GM18868 (cell line): ENCODE measurements at regions not wholly inside any gene's neighbourhood (a gene's known extent, or its start where the extent isn't known, plus 50 kb on each side); places are given as distances from the start of the nearest gene placed in this dataset.

Experiments used
- ATAC-seq: cut with Tn5 transposase; IDR thresholded peaks from one replicate; pipeline ENCODE4 v1.9.1; 2021; ENCODE audit warnings: mild to moderate bottlenecking, moderate library complexity; ENCODE audit not compliant: unreplicated experiment

DNA sequence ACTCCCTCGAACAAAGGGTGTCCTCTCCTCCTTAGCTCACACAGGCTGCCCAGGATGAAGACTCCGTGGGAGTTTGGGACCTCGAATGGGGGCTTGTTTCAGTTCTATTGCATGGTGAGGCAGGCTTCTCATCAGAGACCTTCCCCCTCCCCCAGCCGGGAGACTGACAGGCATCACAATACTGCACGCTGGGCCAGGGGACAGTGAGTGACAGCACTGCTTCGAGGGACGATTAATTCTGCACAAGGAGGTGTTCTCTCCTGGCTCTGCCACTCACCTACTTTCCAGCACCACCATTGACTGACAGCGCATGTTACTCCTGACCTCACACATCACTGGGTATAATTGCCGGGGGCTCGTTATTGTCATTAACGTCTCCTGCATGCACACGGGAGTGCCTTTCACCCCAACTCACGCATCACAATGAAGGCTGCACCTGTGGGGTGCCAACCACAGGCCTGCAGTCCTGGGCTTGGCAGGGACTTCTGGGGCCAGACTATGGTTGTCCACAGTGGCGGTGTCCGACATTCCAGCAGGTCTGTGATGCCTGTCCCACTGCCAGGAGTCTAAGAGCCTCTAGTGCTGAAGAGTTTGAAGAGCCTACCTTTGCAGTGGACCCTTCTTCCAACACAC, 412.2 kb upstream of the TSHZ3 start:
- no peak for ATAC-seq

DNA sequence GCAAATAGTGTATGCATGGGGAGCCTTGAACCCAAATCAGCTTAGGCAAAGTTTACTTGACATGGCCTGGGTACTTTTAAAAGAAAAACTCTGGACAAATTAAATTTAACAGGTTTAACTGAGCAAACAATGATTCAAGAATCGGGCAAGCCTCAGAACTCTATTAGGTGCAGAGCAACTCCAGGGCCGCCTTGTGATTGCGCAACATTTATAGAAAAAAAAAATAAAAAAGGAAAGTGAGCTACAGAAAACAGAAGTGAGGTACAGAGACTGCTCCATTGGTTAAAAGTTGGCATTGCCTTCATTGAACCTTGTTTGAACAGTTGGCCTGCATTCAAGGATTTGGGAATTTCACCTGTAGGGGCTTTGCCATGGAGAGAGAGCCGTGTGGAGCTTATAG, 421.0 kb upstream of the TSHZ3 start:
- no peak for ATAC-seq

DNA sequence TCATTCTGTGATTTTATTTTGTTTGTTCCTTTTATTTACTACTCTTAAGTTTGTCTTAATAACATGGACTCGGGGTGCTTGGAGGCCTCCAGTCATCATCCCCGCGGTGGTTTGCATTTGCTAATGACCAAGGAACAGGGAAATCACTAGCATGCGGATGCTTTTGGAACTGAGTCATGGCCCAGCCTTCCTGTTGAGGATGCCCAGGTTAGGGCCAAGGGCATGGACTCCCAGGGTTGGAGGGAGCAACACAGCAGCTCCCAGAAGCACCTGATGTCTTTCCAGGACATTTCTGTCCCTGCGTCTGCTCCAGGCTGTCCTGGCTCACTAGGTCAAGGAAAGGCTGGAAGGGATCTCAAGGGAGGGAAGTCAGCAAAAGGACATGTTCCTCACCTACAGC, 423.7 kb upstream of the TSHZ3 start:
- no peak for ATAC-seq

DNA sequence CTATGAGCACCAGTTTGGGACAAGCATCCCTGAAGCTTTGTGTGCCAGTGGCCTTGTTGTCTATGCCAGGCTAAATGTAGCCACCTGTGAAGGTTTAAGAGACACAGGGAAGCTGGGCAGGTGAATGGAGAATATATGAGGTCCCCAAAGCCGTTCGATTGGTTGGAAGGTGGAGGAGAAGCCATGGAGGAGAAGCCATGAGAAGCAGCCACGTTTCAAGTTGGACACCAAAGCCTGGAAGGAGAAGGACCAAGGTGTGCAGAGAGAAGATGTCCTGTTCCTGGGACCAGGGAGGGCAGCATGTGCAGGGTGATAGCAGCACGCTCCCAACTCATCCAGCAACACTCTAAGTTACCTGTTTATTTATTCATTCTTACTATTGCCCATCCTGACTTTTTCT, 432.3 kb upstream of the TSHZ3 start:
- no peak for ATAC-seq

DNA sequence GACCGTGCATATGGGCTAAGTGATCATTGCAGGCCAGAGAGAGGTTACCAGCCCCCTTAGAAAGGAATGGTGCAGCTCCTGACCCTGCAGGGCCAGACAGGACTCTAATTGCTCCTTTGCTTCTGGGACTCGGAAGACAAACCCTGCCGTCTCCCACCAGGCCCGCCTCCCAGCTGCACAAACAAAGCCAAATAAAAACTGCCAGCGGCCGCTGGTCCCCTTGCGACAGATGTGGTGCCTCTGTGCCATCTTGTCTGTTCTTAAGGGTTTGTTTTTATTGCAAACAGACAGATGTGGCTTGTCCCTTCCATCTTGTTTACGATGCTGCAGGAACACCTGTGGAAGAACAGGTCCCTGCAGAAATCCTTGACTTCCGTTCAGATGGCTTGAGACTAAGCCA, 434.4 kb upstream of the TSHZ3 start:
- no peak for ATAC-seq

DNA sequence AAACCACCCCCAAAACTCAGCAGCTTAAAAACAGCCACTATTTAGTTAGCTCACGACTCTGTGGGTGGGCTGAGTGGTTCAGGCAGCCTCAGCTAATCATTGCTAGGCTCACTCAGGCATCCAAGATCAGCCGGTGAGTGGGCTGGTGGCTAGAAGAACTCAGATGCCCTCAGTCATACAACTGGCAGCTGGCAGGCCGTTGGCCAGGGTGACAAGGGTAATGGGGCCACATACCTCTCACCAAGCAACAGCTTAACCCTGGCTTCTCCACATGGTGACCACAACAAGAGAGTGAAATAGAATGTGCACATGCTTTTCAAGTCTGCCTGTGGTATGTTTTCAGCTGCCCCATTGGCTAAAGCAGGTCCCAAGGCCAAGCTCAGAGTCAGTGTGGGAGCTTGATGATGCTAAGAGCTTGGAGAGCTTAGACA, 435.4 kb upstream of the TSHZ3 start:
- ATAC-seq: no peak

DNA sequence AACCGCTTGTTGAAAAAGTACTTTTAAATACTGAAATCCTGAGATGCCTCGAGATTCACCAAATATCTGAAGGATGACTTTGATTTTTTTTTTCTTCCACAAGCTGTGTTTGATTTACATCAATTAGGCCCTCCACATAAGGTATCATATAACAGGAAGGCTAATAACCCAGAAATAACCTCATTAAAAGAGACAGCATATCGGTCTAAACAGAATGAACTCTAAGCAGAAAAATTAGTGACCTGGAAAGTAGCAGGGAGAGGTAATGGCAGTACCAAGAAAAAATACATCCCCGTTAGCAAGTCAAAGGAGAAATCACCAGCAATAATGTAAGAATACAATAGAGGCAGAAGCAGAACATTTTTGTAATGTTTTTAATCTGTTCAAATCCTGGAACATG, 452.4 kb upstream of the TSHZ3 start:
- ATAC-seq: no peak

DNA sequence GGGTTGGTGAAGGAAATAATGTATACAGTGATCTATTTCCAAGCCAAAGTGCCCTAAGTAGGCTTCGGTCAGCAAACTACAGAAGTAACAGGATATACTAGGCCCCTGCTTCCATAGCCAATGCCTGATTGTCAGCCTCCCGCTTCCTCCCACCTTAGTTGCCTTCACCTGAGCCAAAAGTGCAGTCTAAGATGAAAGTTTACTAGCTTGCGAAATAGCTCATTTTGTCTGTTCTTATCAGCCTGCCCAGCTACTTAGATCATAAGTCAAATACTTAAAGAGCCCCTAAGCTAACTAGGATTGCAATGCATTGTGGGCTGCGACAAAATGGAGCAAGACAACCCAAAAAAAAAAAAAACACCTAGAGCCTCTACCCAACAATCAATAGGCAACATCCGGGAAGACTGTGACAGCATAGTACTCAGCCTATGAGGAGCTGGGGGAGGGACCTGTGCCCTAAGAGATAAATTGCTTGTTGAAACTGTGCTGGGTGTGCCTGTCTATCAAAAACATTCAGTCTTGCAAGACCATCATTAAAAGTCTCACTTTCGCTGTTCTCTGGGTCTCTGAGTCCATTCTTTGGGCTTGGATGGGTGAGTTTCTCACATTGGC, 454.7 kb upstream of the TSHZ3 start:
- ATAC-seq: no peak

- ATAC-seq: no peak
Measured at GRCh38 chr19:31804668-31805067, 455.4 kb upstream of the TSHZ3 start.

GRCh38 chr19:31810536-31811109, 461.4 kb upstream of the TSHZ3 start:
- ATAC-seq: no peak

DNA sequence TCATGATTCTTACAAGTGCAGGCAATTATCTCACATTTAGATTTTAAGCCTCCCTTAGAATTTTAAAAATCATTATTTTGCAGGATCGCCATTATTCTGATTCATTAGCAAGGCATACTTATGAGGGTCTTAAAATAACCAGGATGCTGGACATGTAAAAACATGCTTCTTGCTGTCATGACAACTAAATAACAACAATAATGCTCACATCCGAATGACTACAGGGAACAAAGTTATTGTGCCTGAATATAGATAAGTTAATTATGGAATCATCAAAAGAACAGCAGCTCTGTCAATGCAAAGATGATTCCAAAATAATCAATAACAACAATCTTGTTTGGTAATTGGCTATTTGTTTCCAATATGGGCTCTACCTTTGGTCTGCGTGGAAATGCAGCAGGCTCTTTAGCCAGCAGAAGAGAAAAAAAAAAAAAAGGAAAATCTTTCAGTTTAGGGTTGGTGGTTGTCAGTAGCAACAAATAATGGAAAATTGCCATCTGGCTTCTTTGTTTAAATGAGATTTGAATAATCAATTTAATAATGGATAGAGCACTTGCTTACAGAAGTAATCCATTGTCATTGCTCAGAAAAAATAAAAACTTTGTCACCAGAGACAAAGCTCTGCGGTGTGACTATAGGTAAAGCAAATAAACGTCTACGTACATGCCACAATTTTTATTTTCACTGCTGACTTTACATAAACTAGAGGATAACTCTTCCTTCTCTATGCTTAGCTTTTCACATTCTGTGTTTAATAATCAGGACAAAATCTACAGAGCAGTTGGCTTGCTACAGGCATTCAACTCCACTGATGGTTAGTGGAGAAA, 468.9 kb upstream of the TSHZ3 start:
- no peak for ATAC-seq

DNA sequence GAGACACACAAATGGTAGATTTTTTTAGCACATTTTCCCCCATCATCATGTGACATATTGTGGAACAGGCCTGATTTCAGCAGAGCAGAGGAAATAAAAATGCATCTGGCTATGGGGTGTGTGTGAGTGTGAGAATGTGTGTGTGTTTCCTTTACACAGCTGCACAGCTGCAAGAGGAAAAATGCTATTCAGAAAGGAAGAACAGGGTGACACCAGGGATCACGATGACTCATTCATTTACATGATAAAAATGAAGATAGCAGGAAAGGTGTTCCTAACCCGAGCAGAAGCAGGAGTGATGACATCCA, 469.5 kb upstream of the TSHZ3 start:
- no peak for ATAC-seq

DNA sequence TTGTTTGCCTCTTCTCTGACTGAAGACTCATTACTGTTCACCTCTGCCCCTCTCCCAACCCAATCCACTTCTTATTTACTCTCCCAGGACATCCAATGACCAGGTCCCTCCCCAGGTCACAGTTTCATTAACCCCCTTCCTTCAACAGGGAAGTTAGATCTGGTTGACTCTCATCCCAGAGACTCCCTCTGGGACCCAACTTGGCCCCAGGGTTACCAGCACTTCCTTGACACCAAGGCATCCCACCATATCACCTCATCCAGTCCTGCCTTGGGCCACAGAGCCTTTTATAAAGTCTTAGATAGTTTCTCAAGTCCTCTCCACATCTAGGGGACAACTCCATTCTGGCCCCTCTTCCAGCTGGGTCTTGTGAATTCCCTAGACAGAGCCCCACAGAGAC, 470.6 kb upstream of the TSHZ3 start:
- ATAC-seq: no peak

DNA sequence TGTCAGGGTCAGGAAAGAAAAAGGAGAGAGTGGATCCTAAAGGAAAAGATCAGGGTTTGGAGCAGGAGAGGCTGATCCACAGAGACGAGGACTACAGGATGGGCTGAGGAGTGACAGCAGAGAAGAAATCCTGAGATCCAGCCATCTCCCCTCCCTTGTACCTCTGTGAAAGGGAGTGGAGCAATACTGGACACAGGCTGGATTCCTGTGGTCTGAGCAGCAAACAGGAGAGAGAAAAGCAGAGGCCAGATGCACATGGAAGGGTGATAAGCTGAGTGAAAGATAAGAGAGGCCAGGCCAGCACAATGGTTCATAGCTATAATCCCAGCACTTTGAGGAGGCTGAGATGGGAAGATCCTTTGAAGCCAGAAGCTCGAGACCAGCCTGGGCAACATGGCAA, 472.1 kb upstream of the TSHZ3 start:
- ATAC-seq: no peak

- ATAC-seq: no peak
Measured at GRCh38 chr19:31825134-31826094, 476.2 kb upstream of the TSHZ3 start.

GRCh38 chr19:31826325-31826724, 477.1 kb upstream of the TSHZ3 start:
- ATAC-seq: no peak

- no peak for ATAC-seq
Measured at GRCh38 chr19:31831421-31832175, 482.4 kb upstream of the TSHZ3 start.

GRCh38 chr19:31832176-31832548, 482.9 kb upstream of the TSHZ3 start:
- no peak for ATAC-seq

DNA sequence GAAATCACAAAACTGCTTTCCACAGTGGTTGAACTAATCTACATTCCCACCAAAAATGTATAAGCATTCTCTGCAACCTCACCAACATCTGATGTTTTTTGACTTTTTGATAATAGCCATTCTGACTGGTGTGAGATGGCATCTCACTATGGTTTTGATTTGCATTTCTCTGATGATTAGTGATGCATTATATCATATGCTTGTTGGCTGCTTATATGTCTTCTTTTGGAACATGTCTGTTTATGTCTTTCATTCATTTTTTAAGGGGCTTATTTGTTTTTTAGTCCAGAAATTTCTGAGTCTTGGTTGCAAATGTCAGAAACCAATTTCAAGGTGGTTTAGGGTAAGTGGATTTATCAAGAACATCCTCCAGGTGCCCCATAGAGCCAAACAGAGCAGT, 484.8 kb upstream of the TSHZ3 start:
- ATAC-seq: no peak

DNA sequence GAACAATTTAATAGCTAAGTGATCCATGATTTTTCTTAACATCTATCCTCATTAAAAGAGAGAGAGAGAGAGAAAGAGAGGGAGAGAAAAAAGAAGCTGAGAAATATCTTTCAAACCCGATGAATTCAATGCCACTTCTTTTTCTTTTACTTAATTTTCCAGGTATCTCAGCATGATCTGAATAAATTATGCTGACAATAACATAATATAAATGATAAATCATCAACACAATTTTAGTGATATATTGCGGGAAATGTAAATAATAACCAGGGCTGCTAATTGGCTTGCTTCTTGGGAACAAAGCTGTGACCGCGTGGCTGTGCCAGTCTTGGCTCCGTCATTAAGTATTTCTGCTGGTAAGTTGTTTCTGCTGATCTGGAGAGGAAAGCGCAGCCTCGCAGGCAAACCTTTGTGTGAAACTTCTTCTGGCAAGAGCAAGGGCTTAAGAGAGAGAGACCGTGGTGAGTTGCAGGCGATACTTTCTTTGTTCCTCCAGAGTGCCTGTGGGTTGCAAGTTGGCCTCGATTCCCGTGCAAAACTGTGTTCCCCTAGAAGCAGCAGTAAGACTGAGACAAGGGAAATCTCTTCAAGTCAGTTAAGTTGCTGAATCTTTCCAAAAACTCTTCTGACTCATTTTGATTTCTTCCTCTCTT, 489.1 kb upstream of the TSHZ3 start:
- ATAC-seq: no peak
